Heart left ventricle (tissue), 13 donors: ENCODE measurements at regions not wholly inside any gene's neighbourhood (a gene's known extent, or its start where the extent isn't known, plus 50 kb on each side); places are given as distances from the start of the nearest gene placed in this dataset.

Source experiments
- POLR2A ChIP-seq, 2 donors: fragments of 450-650 bp; IDR thresholded peaks; one replicate each; pipeline ENCODE4 v1.6.1; 2017; ENCODE audit warnings: antibody characterized with exemption in 2 of 2, mild to moderate bottlenecking in 2 of 2, moderate library complexity in 2 of 2
- TF ChIP-seq, protein P1 (sequence below), 12 donors: fragments of 200-600 bp; sonication (generic) in 4 of 12; IDR thresholded peaks; one replicate each; pipeline versions ENCODE4 v1.5.0 to v1.8.0; 2018 to 2022; ENCODE audit warnings: antibody characterized with exemption in 12 of 12, mild to moderate bottlenecking in 5 of 12
- donor health status: ischemic (EF 13 %, LVEDD 7.1; RV severe dilation, severe dysfunction).
- donor health status: DM: no; HTN: yes; CAD: no.
- donor health status: DM: no; HTN: no; CAD: no.
- donor health status: ischemic (EF 25% LVEDD 6.9; RV normal size, moderate dysfunction).
- donor health status: ischemic (EF 25% LVEDD 5.7; RV mildly dilated, moderate dysfunction).
- donor health status: ischemic (EF 35%, LVEDD 5.7; RV mildly dilated, moderate dysfunction).
- donor health status: nonischemic (EF 11% LVEDD 7.7; RV severe dilation, severe dysfunction).
- donor health status: DM: yes; HTN: yes; CAD: no.
- donor health status: PGD.
- donor health status: ischemic (EF 29% LVEDD 5.4; RV normal size, mild dysfunction).
- donor health status: nonischemic (EF 23%, LVEDD 6.1; RV moderate dilation, normal function).

- TF ChIP-seq, protein P1, sequence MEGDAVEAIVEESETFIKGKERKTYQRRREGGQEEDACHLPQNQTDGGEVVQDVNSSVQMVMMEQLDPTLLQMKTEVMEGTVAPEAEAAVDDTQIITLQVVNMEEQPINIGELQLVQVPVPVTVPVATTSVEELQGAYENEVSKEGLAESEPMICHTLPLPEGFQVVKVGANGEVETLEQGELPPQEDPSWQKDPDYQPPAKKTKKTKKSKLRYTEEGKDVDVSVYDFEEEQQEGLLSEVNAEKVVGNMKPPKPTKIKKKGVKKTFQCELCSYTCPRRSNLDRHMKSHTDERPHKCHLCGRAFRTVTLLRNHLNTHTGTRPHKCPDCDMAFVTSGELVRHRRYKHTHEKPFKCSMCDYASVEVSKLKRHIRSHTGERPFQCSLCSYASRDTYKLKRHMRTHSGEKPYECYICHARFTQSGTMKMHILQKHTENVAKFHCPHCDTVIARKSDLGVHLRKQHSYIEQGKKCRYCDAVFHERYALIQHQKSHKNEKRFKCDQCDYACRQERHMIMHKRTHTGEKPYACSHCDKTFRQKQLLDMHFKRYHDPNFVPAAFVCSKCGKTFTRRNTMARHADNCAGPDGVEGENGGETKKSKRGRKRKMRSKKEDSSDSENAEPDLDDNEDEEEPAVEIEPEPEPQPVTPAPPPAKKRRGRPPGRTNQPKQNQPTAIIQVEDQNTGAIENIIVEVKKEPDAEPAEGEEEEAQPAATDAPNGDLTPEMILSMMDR (IDR thresholded peaks at IDR 0.05): no peak
- no peak for TF ChIP-seq POLR2A (IDR thresholded peaks at IDR 0.05)
Observed at GRCh38 chr2:123380370-123380935, 644.6 kb upstream of the CNTNAP5 start.
